CD4-positive, CD25-positive, alpha-beta regulatory T cell (primary cell): ENCODE measurements at regions not wholly inside any gene's neighbourhood (a gene's known extent, or its start where the extent isn't known, plus 50 kb on each side); places are given as distances from the start of the nearest gene placed in this dataset.

ENCODE experiments used
- ATAC-seq, 2 donors: fragments of 150-1000 bp; cut with Tn5 transposase; one replicate each; pipeline ENCODE4 v1.10.0; 2021; ENCODE audit warnings: low read depth in 2 of 2, moderate number of reproducible peaks in 2 of 2, moderate library complexity in 1 of 2
- DNase-seq, 3 donors: peaks; one replicate each; pipeline versions ENCODE4 v3.0.0 to v3.0.0-alpha.2; 2012 to 2022; ENCODE audit warnings: mixed read lengths in 1 of 3
- H3K27ac ChIP-seq: one replicate; pipeline ENCODE4 v1.7.0; 2013; ENCODE audit warnings: mild to moderate bottlenecking, low read length; ENCODE audit not compliant: insufficient read depth, poor library complexity, severe bottlenecking
- H3K27me3 ChIP-seq: one replicate; pipeline ENCODE4 v1.7.0; 2013; ENCODE audit warnings: low read length; ENCODE audit not compliant: control insufficient read depth, insufficient read depth
- H3K36me3 ChIP-seq: one replicate; pipeline ENCODE4 v1.7.0; 2013; ENCODE audit warnings: mild to moderate bottlenecking, low read length, moderate library complexity; ENCODE audit not compliant: control insufficient read depth, insufficient read depth
- H3K4me1 ChIP-seq: 2 replicates; pipeline ENCODE4 v1.7.0; 2013; ENCODE audit warnings: mild to moderate bottlenecking, low read length; ENCODE audit not compliant: insufficient read depth, control insufficient read depth, poor library complexity, severe bottlenecking
- H3K4me3 ChIP-seq: one replicate; pipeline ENCODE4 v1.7.0; 2013; ENCODE audit warnings: low read depth, mild to moderate bottlenecking, low read length, moderate library complexity
- H3K9me3 ChIP-seq, 2 experiments: 1 replicate in 1 of 2; 2 replicates in 1 of 2; pipeline ENCODE4 v1.7.0; 2013; ENCODE audit warnings: low read length in 2 of 2, mild to moderate bottlenecking in 1 of 2, moderate library complexity in 1 of 2; ENCODE audit not compliant: control insufficient read depth in 2 of 2
- H3K27ac Mint-ChIP-seq, 3 donors: one replicate each; pipeline ENCODE4 v1.8.0; 2020 to 2022; ENCODE audit warnings: mild to moderate bottlenecking in 3 of 3, mixed read lengths in 3 of 3, moderate library complexity in 2 of 3
- H3K27me3 Mint-ChIP-seq: one replicate; pipeline ENCODE4 v1.8.0; 2022; ENCODE audit warnings: mild to moderate bottlenecking, mixed read lengths
- H3K36me3 Mint-ChIP-seq: one replicate; pipeline ENCODE4 v1.8.0; 2020; ENCODE audit warnings: mixed read lengths
- H3K4me1 Mint-ChIP-seq, 4 donors: one replicate each; pipeline ENCODE4 v1.8.0; 2020 to 2022; ENCODE audit warnings: mixed read lengths in 4 of 4, mild to moderate bottlenecking in 1 of 4
- H3K4me3 Mint-ChIP-seq, 4 donors: one replicate each; pipeline ENCODE4 v1.8.0; 2020 to 2022; ENCODE audit warnings: mild to moderate bottlenecking in 4 of 4, mixed read lengths in 4 of 4, moderate library complexity in 3 of 4
- H3K9me3 Mint-ChIP-seq, 7 donors: one replicate each; pipeline ENCODE4 v1.8.0; 2020 to 2022; ENCODE audit warnings: mixed read lengths in 7 of 7, mild to moderate bottlenecking in 3 of 7, moderate library complexity in 2 of 7

DNA sequence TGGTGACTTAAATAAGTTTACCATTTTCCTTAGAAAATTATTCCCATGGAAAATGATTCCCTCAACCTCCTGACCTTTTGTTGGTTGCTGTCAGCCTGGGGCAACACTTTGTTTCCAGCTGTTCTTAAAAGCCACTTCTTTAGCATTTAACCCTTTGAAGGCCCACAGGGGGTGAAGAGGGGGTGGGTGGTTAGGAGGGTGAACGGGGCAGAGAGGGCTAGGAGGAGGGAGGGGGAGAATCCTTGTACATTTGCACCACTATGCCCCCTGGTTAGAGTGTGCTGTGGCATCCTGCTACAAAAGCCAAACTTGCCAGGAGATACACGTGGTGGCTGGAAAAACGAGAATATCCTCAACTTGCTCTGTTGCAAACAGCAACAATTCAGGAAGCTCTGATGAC lies 273.2 kb upstream of the RGMA start:
- no peaks in the 10 kb centered on the region for H3K9me3 ChIP-seq
- ATAC-seq, result no peak
- DNase-seq, result no peak
- no peaks in the 10 kb centered on the region for H3K4me1 ChIP-seq
- Mint-ChIP-seq H3K9me3 (no peaks in the 10 kb centered on the region), H3K4me1 (no peaks in the 10 kb centered on the region), H3K4me3 (no peak overlapping the region), H3K36me3 (no peaks in the 10 kb centered on the region), H3K27ac (no peak overlapping the region), H3K27me3 (peaks cover 4% of the 10 kb centered on the region)
- H3K27me3 ChIP-seq, result peaks cover 2% of the 10 kb centered on the region
- H3K36me3 ChIP-seq, result no peaks in the 10 kb centered on the region
- no peak overlapping the region for H3K27ac ChIP-seq
- no peak overlapping the region for H3K4me3 ChIP-seq

DNA sequence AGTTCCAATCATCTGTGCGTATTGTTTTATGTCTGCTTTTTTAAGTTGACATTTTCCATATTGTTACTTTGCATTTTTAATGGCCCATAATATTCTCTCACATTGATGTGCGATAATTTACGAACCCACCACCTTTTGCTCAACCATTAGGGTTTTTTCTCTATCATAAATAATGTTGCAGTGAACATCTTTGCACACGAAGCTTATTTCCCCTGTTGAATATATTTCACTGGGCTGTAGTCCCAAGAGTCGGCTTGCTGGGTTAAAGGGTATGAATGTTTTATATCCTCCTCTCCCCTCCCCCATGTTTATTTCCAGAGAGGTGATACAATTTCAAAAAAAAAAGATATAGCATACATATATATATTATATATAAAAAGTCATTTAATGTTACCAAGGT lies 272.7 kb upstream of the RGMA start:
- Histone ChIP-seq H3K9me3 (no peaks in the 10 kb centered on the region), H3K36me3 (no peaks in the 10 kb centered on the region), H3K27me3 (peaks cover 2% of the 10 kb centered on the region), H3K27ac (no peak overlapping the region), H3K4me1 (no peaks in the 10 kb centered on the region), H3K4me3 (no peak overlapping the region)
- Mint-ChIP-seq H3K4me1 (no peaks in the 10 kb centered on the region), H3K9me3 (no peaks in the 10 kb centered on the region), H3K4me3 (no peak overlapping the region), H3K36me3 (no peaks in the 10 kb centered on the region), H3K27me3 (peaks cover 4% of the 10 kb centered on the region), H3K27ac (no peak overlapping the region)
- DNase-seq (no peak), ATAC-seq (no peak)

DNA sequence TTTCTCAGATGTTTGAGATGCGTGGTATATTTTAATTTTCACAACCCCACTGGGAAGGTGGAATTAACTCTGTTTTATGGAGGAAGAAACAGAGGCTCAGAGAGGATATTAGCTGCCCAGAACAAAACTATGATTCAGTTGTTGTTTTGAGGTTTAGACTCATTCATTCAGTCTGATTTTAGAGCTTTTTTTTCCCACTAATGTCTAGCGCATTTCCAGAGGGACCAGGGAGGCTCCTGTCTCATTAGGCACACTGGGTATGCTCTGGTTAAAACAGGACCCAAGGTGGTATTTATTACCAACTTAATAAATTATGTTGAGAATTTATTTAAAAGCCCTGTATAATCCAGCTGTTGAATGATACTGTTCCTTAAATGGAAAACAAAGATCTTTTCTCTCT lies 272.0 kb upstream of the RGMA start:
- H3K4me1 Mint-ChIP-seq, result no peaks in the 10 kb centered on the region
- H3K9me3 ChIP-seq, result no peaks in the 10 kb centered on the region
- no peak overlapping the region for H3K4me3 ChIP-seq
- H3K4me1 ChIP-seq, result no peaks in the 10 kb centered on the region
- H3K9me3 Mint-ChIP-seq, result no peaks in the 10 kb centered on the region
- ATAC-seq (no peak), DNase-seq (no peak)
- no peaks in the 10 kb centered on the region for H3K36me3 ChIP-seq
- no peak overlapping the region for H3K27ac Mint-ChIP-seq
- no peaks in the 10 kb centered on the region for H3K36me3 Mint-ChIP-seq
- H3K27ac ChIP-seq, result no peak overlapping the region
- peaks cover 4% of the 10 kb centered on the region for H3K27me3 Mint-ChIP-seq
- no peak overlapping the region for H3K4me3 Mint-ChIP-seq
- peaks cover 2% of the 10 kb centered on the region for H3K27me3 ChIP-seq

DNA sequence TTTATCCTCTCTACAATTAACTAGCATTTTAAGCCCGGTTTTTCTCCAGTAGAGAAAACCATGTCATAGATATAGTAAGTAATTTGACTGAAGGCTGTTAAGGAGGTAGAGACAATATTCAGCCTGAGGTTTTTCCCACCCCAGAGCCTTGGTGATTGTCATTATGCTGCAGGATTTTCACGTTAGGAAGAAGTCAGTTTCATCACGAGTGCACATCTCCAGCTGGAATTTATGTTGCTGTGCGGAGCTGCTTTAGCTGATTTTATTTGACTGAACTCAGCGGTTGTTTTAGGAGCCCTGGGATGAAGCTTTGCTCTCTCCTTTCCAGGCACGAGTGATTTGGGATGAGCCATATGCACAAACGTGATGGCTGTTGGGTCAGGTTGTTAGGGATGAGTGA lies 271.3 kb upstream of the RGMA start:
- peaks cover 0 to under 1% (median 0%) of the 10 kb centered on the region in 7 donors for H3K9me3 Mint-ChIP-seq
- H3K36me3 Mint-ChIP-seq, result no peaks in the 10 kb centered on the region
- ATAC-seq (no peak), DNase-seq (no peak)
- H3K4me3 ChIP-seq, result no peak overlapping the region
- H3K27ac Mint-ChIP-seq, result no peak overlapping the region
- no peaks in the 10 kb centered on the region for H3K9me3 ChIP-seq
- H3K27ac ChIP-seq, result no peak overlapping the region
- H3K4me1 Mint-ChIP-seq, result no peaks in the 10 kb centered on the region
- H3K27me3 Mint-ChIP-seq, result peaks cover 4% of the 10 kb centered on the region
- no peaks in the 10 kb centered on the region for H3K36me3 ChIP-seq
- no peak overlapping the region for H3K4me3 Mint-ChIP-seq
- no peaks in the 10 kb centered on the region for H3K4me1 ChIP-seq
- H3K27me3 ChIP-seq, result peaks cover 2% of the 10 kb centered on the region

DNA sequence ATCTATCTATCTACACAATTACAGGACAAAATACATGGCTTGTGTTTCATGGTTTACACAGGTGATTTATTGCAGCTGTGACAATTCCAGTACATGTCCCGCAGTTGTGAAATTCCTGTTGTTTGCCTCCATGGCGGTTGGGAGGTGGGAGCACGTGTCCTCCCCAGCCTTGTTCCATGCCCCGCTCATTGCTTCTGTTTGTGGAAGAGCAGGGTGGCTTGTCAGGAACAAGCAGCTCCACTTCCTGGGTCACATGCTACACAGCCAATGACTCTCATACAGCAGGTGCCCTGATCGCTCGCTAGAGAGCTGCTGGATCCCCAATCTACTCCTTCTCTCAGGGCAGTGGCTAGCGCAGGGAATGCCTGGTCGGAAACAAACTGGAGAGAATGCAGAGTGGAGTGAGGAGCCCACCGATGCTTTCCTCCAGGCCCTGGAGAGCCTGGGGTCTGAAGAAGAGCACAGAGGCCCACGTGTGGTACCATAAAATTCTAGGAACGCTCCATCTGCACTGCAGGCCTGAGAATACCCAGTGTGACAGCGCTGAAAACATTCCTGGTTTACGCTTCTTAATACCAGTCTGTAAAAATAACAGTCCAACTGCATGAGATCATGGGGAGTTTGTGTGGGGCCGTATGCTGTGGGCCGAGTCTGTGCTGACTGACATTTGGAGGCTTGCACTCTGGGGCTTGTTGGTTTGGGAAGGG lies 270.6 kb upstream of the RGMA start:
- no peaks in the 10 kb centered on the region for H3K4me1 Mint-ChIP-seq
- peaks cover 2% of the 10 kb centered on the region for H3K27me3 ChIP-seq
- no peaks in the 10 kb centered on the region for H3K4me1 ChIP-seq
- peaks cover 0 to 1% (median 0%) of the 10 kb centered on the region in 7 donors for H3K9me3 Mint-ChIP-seq
- no peaks in the 10 kb centered on the region for H3K36me3 Mint-ChIP-seq
- H3K27ac Mint-ChIP-seq, result no peak overlapping the region
- DNase-seq (no peak), ATAC-seq (no peak)
- H3K27ac ChIP-seq, result no peak overlapping the region
- no peaks in the 10 kb centered on the region for H3K36me3 ChIP-seq
- H3K27me3 Mint-ChIP-seq, result no peaks in the 10 kb centered on the region
- H3K4me3 ChIP-seq, result no peak overlapping the region
- no peak overlapping the region for H3K4me3 Mint-ChIP-seq
- no peaks in the 10 kb centered on the region for H3K9me3 ChIP-seq

DNA sequence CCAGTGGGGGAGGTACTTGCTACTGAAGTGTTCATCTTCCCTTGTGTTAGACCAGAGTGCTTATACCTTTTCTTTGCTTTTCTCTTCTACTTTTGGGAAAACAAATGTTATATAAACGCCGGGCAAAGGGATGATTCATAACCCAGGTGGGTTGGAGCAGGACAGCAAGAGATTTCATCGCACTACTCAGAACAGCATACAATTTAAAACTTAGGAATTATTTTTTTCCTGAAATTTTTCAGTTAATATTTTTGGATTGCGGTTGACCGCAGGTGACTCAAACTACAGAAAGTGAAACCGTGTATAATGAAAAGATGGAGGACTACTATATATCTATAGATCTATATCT lies 270.0 kb upstream of the RGMA start:
- no peak for ATAC-seq
- no peaks in the 10 kb centered on the region for H3K27me3 Mint-ChIP-seq
- H3K27ac Mint-ChIP-seq, result no peak overlapping the region
- peaks cover 0 to 1% (median 0%) of the 10 kb centered on the region in 7 donors for H3K9me3 Mint-ChIP-seq
- no peak overlapping the region for H3K4me3 Mint-ChIP-seq
- Histone ChIP-seq H3K4me3 (no peak overlapping the region), H3K9me3 (no peaks in the 10 kb centered on the region), H3K27me3 (peaks cover 2% of the 10 kb centered on the region), H3K27ac (no peak overlapping the region), H3K36me3 (no peaks in the 10 kb centered on the region), H3K4me1 (no peaks in the 10 kb centered on the region)
- no peak for DNase-seq
- H3K4me1 Mint-ChIP-seq, result no peaks in the 10 kb centered on the region
- H3K36me3 Mint-ChIP-seq, result no peaks in the 10 kb centered on the region

DNA sequence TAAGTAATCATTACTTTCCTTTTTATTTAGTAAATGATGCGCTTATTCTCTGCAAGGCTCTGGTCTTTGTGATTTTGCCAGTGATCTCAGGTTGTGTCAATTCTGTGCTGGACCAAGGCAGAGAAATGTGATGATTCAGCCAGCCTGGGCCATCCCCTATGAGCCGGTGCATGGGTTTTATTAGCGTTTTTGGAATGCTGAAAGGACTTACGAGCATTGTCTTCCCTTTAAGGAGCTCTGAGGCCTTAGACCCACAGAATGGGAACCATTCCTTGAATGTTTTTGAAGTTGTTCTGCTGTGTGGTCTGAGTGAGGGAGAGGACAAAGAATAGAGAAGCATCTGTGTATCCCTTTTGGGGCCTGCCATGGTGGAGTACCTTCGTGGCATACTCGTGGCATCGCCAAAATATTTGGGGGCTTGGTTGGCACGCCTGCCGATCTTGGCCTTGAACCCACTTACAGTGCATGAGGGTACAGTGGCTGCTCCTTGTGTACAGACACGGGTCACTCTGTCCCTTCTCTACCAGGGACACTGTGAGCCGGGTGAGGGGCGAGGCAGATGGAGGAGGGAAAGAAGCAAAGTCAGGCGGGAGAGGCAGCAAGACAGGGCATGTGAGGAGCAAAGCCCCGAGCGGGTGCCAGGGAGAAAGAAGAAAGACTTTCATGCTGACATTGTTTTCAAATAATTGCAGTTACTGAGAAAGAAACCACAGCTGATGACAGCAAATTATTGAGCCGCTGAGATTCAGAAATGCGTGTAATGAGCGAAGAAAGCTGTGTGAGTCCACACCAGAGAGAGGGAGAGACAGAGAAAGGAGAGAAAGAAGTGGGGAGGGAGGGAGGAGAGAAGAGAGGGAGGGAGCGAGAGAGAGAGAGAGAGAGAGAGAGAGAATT lies 269.4 kb upstream of the RGMA start:
- Mint-ChIP-seq H3K27ac (no peak overlapping the region), H3K9me3 (peaks cover 0 to 1% (median 0%) of the 10 kb centered on the region in 7 donors), H3K4me3 (no peak overlapping the region), H3K36me3 (no peaks in the 10 kb centered on the region), H3K4me1 (no peaks in the 10 kb centered on the region), H3K27me3 (no peaks in the 10 kb centered on the region)
- no peak for ATAC-seq
- no peak overlapping the region for H3K4me3 ChIP-seq
- no peaks in the 10 kb centered on the region for H3K36me3 ChIP-seq
- H3K27ac ChIP-seq, result no peak overlapping the region
- peaks cover 2% of the 10 kb centered on the region for H3K27me3 ChIP-seq
- DNase-seq, result no peak
- H3K4me1 ChIP-seq, result no peaks in the 10 kb centered on the region
- no peaks in the 10 kb centered on the region for H3K9me3 ChIP-seq
